WTC11 (cell line): ENCODE measurements at regions not wholly inside any gene's neighbourhood (a gene's known extent, or its start where the extent isn't known, plus 50 kb on each side); places are given as distances from the start of the nearest gene placed in this dataset.

Experiments
- ATAC-seq: fragments of 200-7000 bp; cut with Tn5 transposase; 2 replicates; pipeline ENCODE4 v1.10.0; 2021; ENCODE audit warnings: mild to moderate bottlenecking, moderate library complexity
- CTCF ChIA-PET: fragments of 300-600 bp; sonication (Branson Sonifier 250); formaldehyde crosslinking; loops from one replicate; lab custom pipeline; 2021; ENCODE audit warnings: antibody characterized with exemption; lab: Charles Lee
- POLR2A ChIA-PET: fragments of 350-600 bp; sonication (Branson Sonifier 250); formaldehyde crosslinking; loops from one replicate; lab custom pipeline; 2021; ENCODE audit warnings: antibody characterized with exemption; lab: Charles Lee
- DNase-seq: peaks from one replicate; pipeline ENCODE4 v3.0.0; 2021; ENCODE audit warnings: low spot score
- H3K27ac Mint-ChIP-seq: 2 replicates; pipeline ENCODE4 v1.8.0; 2021; ENCODE audit warnings: mixed read lengths
- H3K27me3 Mint-ChIP-seq: 2 replicates; pipeline ENCODE4 v1.8.0; 2021; ENCODE audit warnings: low read depth, mild to moderate bottlenecking, moderate library complexity, mixed read lengths
- H3K36me3 Mint-ChIP-seq: 2 replicates; pipeline ENCODE4 v1.8.0; 2021; ENCODE audit warnings: mixed read lengths
- H3K4me1 Mint-ChIP-seq: 2 replicates; pipeline ENCODE4 v1.8.0; 2022; ENCODE audit warnings: mixed read lengths
- H3K4me3 Mint-ChIP-seq: 2 replicates; pipeline ENCODE4 v1.8.0; 2021; ENCODE audit warnings: mild to moderate bottlenecking, moderate library complexity, mixed read lengths
- H3K9me3 Mint-ChIP-seq: 2 replicates; pipeline ENCODE4 v1.8.0; 2021; ENCODE audit warnings: mixed read lengths
- ATF1 ChIP-seq: sonication (generic); formaldehyde crosslinking; IDR thresholded peaks from 2 replicates; pipeline ENCODE4 v1.8.1; 2023; ENCODE audit warnings: mild to moderate bottlenecking, moderate library complexity, missing genetic modification reagents
- E2F1 ChIP-seq: sonication (generic); formaldehyde crosslinking; IDR thresholded peaks from 2 replicates; pipeline ENCODE4 v1.8.0; 2022; ENCODE audit warnings: mild to moderate bottlenecking, missing genetic modification reagents
- ELF4 ChIP-seq: sonication (generic); formaldehyde crosslinking; IDR thresholded peaks from 2 replicates; pipeline ENCODE4 v1.8.1; 2022; ENCODE audit warnings: low read depth, mild to moderate bottlenecking, moderate library complexity, missing genetic modification reagents
- FOXP4 ChIP-seq: sonication (generic); formaldehyde crosslinking; IDR thresholded peaks from 2 replicates; pipeline ENCODE4 v1.8.0; 2022; ENCODE audit warnings: mild to moderate bottlenecking, missing genetic modification reagents
- GTF2I ChIP-seq: fragments of 250-450 bp; sonication (Bioruptor Pico); conservative IDR thresholded peaks from 2 replicates; pipeline ENCODE4 v1.4.0; 2021; ENCODE audit warnings: mild to moderate bottlenecking
- HMGA2 ChIP-seq: fragments of 250-450 bp; sonication (Bioruptor Pico); IDR thresholded peaks from 2 replicates; pipeline ENCODE4 v1.4.0; 2021; ENCODE audit warnings: mild to moderate bottlenecking, moderate library complexity
- JUN ChIP-seq: sonication (generic); formaldehyde crosslinking; IDR thresholded peaks from 2 replicates; pipeline ENCODE4 v1.8.0; 2023; ENCODE audit warnings: mild to moderate bottlenecking, missing genetic modification reagents
- NFATC4 ChIP-seq: fragments of 250-450 bp; sonication (Bioruptor Pico); IDR thresholded peaks from 2 replicates; pipeline ENCODE4 v1.9.0; 2021; ENCODE audit warnings: mild to moderate bottlenecking
- NR1H2 ChIP-seq: sonication (generic); formaldehyde crosslinking; IDR thresholded peaks from 2 replicates; pipeline ENCODE4 v1.9.0; 2021; ENCODE audit warnings: mild to moderate bottlenecking, moderate library complexity, missing genetic modification reagents
- NR2C2 ChIP-seq: sonication (generic); formaldehyde crosslinking; IDR thresholded peaks from 2 replicates; pipeline ENCODE4 v1.8.0; 2022; ENCODE audit warnings: mild to moderate bottlenecking, missing genetic modification reagents
- NR3C1 ChIP-seq: sonication (generic); formaldehyde crosslinking; conservative IDR thresholded peaks from 2 replicates; pipeline ENCODE4 v1.8.1; 2023; ENCODE audit warnings: low read depth, mild to moderate bottlenecking, missing genetic modification reagents
- OVOL2 ChIP-seq: fragments of 250-450 bp; sonication (Bioruptor Pico); IDR thresholded peaks from 2 replicates; pipeline ENCODE4 v1.9.0; 2021; ENCODE audit warnings: mild to moderate bottlenecking, borderline replicate concordance
- PRRX2 ChIP-seq: fragments of 250-450 bp; sonication (Bioruptor Pico); IDR thresholded peaks from 2 replicates; pipeline ENCODE4 v1.8.0; 2021; ENCODE audit warnings: mild to moderate bottlenecking
- SOX15 ChIP-seq: fragments of 250-450 bp; sonication (Bioruptor Pico); IDR thresholded peaks from 2 replicates; pipeline ENCODE4 v1.9.0; 2021; ENCODE audit warnings: mild to moderate bottlenecking
- TP53 ChIP-seq: sonication (generic); formaldehyde crosslinking; IDR thresholded peaks from 2 replicates; pipeline ENCODE4 v1.8.1; 2023; ENCODE audit warnings: mild to moderate bottlenecking, missing genetic modification reagents
- ZNF219 ChIP-seq: sonication (generic); formaldehyde crosslinking; IDR thresholded peaks from 2 replicates; pipeline ENCODE4 v1.8.0; 2023; ENCODE audit warnings: missing genetic modification reagents, mild to moderate bottlenecking, borderline replicate concordance
- ZNF317 ChIP-seq: sonication (generic); formaldehyde crosslinking; IDR thresholded peaks from 2 replicates; pipeline ENCODE4 v1.8.1; 2023; ENCODE audit warnings: low read depth, mild to moderate bottlenecking, moderate library complexity, missing genetic modification reagents, borderline replicate concordance
- ZNF425 ChIP-seq: fragments of 250-450 bp; sonication (Bioruptor Pico); conservative IDR thresholded peaks from 2 replicates; pipeline ENCODE4 v1.9.0; 2021; ENCODE audit warnings: mild to moderate bottlenecking
- ZNF532 ChIP-seq: fragments of 250-450 bp; sonication (Bioruptor Pico); IDR thresholded peaks from 2 replicates; pipeline ENCODE4 v1.9.0; 2021; ENCODE audit warnings: mild to moderate bottlenecking, borderline replicate concordance

GRCh38 chr1:199373139-199373538, 654.4 kb upstream of the NR5A2 start (continued):
- TF ChIP-seq FOXP4, result no peak
- TF ChIP-seq PRRX2 (CRISPR knock-in tag), result no peak
- no peak for TF ChIP-seq HMGA2
- no peak for TF ChIP-seq ZNF219 (CRISPR knock-in tag)
- no peak for TF ChIP-seq NFATC4 (CRISPR knock-in tag)
- TF ChIP-seq E2F1 (CRISPR knock-in tag), result no peak
- TF ChIP-seq NR3C1 (CRISPR knock-in tag), result no peak
- TF ChIP-seq OVOL2 (CRISPR knock-in tag), result no peak
- TF ChIP-seq SOX15 (CRISPR knock-in tag), result no peak

- Mint-ChIP-seq H3K27ac (no peak overlapping the region), H3K4me1 (no peaks in the 10 kb centered on the region), H3K9me3 (no peaks in the 10 kb centered on the region), H3K36me3 (no peaks in the 10 kb centered on the region), H3K4me3 (no peak overlapping the region), H3K27me3 (no peaks in the 10 kb centered on the region)
- POLR2A ChIA-PET, result no interaction called here
- no peak for DNase-seq
- CTCF ChIA-PET, result no interaction called here
- no peak for ATAC-seq
- no peak for TF ChIP-seq ELF4
- no peak for TF ChIP-seq ZNF317 (CRISPR knock-in tag)
- no peak for TF ChIP-seq ZNF532 (CRISPR knock-in tag)
- TF ChIP-seq ZNF425 (CRISPR knock-in tag), result no peak
These were observed 650.3 kb upstream of the NR5A2 start for GRCh38 chr1:199377211-199377610.

GRCh38 chr1:199383793-199384192, 643.7 kb upstream of the NR5A2 start:
- ChIA-PET POLR2A (no interaction called here), CTCF (no interaction called here)
- H3K27ac Mint-ChIP-seq, result no peak overlapping the region
- H3K4me3 Mint-ChIP-seq, result no peak overlapping the region
- no peaks in the 10 kb centered on the region for H3K4me1 Mint-ChIP-seq
- H3K27me3 Mint-ChIP-seq, result no peaks in the 10 kb centered on the region
- H3K9me3 Mint-ChIP-seq, result no peaks in the 10 kb centered on the region
- no peaks in the 10 kb centered on the region for H3K36me3 Mint-ChIP-seq
- DNase-seq, result no peak
- ATAC-seq, result no peak
- TF ChIP-seq PRRX2 (CRISPR knock-in tag), result no peak
- TF ChIP-seq GTF2I (CRISPR knock-in tag), result no peak
- no peak for TF ChIP-seq NR2C2 (CRISPR knock-in tag)
- no peak for TF ChIP-seq NR3C1 (CRISPR knock-in tag)
- TF ChIP-seq ATF1, result no peak
- no peak for TF ChIP-seq ZNF532 (CRISPR knock-in tag)
- TF ChIP-seq NR1H2 (CRISPR knock-in tag), result no peak
- no peak for TF ChIP-seq JUN (CRISPR knock-in tag)
- no peak for TF ChIP-seq TP53 (CRISPR knock-in tag)
